ENCODE measurements at regions not wholly inside any gene's neighbourhood (a gene's known extent, or its start where the extent isn't known, plus 50 kb on each side); places are given as distances from the start of the nearest gene placed in this dataset.

- TF ChIP-seq CTCF (IDR thresholded peaks at IDR 0.05) = no peak
- TF ChIP-seq POLR2A (IDR thresholded peaks at IDR 0.05) = no peak
Observed at GRCh38 chr13:97135883-97136282, 86.2 kb upstream of the MBNL2 start.

All from lower leg skin (tissue), 3 donors.